Neuronal stem cell (in vitro differentiated cells): ENCODE measurements at regions not wholly inside any gene's neighbourhood (a gene's known extent, or its start where the extent isn't known, plus 50 kb on each side); places are given as distances from the start of the nearest gene placed in this dataset.

Source experiments
- DNase-seq: peaks from one replicate; pipeline ENCODE4 v3.0.0-alpha.2; 2013; ENCODE audit warnings: low spot score
- H2AFZ ChIP-seq: one replicate; pipeline ENCODE4 v1.6.1; 2013; ENCODE audit warnings: mild to moderate bottlenecking, low read length, inconsistent platforms
- H2AK5ac ChIP-seq: 2 replicates; pipeline ENCODE4 v1.6.1; 2013; ENCODE audit warnings: low read depth, mild to moderate bottlenecking, inconsistent platforms, low read length, moderate library complexity, mixed read lengths
- H2BK120ac ChIP-seq: 2 replicates; pipeline ENCODE4 v1.6.1; 2013; ENCODE audit warnings: low read depth, mild to moderate bottlenecking, inconsistent platforms, low read length, moderate library complexity, mixed read lengths
- H2BK12ac ChIP-seq: one replicate; pipeline ENCODE4 v1.6.1; 2013; ENCODE audit warnings: low read length, inconsistent platforms
- H2BK15ac ChIP-seq: 2 replicates; pipeline ENCODE4 v1.6.1; 2013; ENCODE audit warnings: mild to moderate bottlenecking, low read length, inconsistent platforms, mixed read lengths
- H2BK5ac ChIP-seq: one replicate; pipeline ENCODE4 v1.6.1; 2013; ENCODE audit warnings: inconsistent platforms, mild to moderate bottlenecking, low read length, moderate library complexity
- H3K14ac ChIP-seq: one replicate; pipeline ENCODE4 v1.6.1; 2013; ENCODE audit warnings: low read length, inconsistent platforms
- H3K18ac ChIP-seq: 2 replicates; pipeline ENCODE4 v1.6.1; 2013; ENCODE audit warnings: low read length, inconsistent platforms
- H3K23ac ChIP-seq: 2 replicates; pipeline ENCODE4 v1.6.1; 2013; ENCODE audit warnings: low read depth, mild to moderate bottlenecking, mixed read lengths, low read length, inconsistent platforms; ENCODE audit not compliant: poor library complexity
- H3K27ac ChIP-seq: replicated peaks from 3 replicates; pipeline ENCODE4 v1.5.1; 2013; ENCODE audit warnings: low read length, inconsistent platforms
- H3K27me3 ChIP-seq, 3 experiments: 2 replicates each; pipeline ENCODE4 v1.6.1; 2013; ENCODE audit warnings: low read length in 3 of 3, mild to moderate bottlenecking in 2 of 3, inconsistent platforms in 1 of 3, low read depth in 1 of 3, mixed read lengths in 1 of 3, moderate library complexity in 1 of 3; ENCODE audit not compliant: control insufficient read depth in 3 of 3, insufficient read depth in 3 of 3
- H3K36me3 ChIP-seq, 2 donors: replicated peaks in 1 of 2; 2 replicates each; pipeline ENCODE4 v1.6.1; 2013; ENCODE audit warnings: low read length in 2 of 2; ENCODE audit not compliant: control insufficient read depth in 2 of 2, insufficient read depth in 2 of 2
- H3K4ac ChIP-seq: 2 replicates; pipeline ENCODE4 v1.6.1; 2013; ENCODE audit warnings: inconsistent platforms, mild to moderate bottlenecking, low read length, moderate library complexity
- H3K4me1 ChIP-seq, 2 donors: 1 replicate in 1 of 2; 2 replicates in 1 of 2; pipeline ENCODE4 v1.6.1; 2013; ENCODE audit warnings: low read length in 2 of 2, low read depth in 1 of 2; ENCODE audit not compliant: control insufficient read depth in 2 of 2, insufficient read depth in 1 of 2
- H3K4me2 ChIP-seq: one replicate; pipeline ENCODE4 v1.6.1; 2013; ENCODE audit warnings: mild to moderate bottlenecking, low read length, inconsistent platforms; ENCODE audit not compliant: insufficient read depth, poor library complexity, severe bottlenecking
- H3K4me3 ChIP-seq, 2 donors: 2 replicates each; pipeline ENCODE4 v1.5.1; 2013; ENCODE audit warnings: low read length in 2 of 2, mild to moderate bottlenecking in 2 of 2, inconsistent platforms in 1 of 2, moderate library complexity in 1 of 2
- H3K79me1 ChIP-seq: one replicate; pipeline ENCODE4 v1.6.1; 2013; ENCODE audit warnings: low read depth, mild to moderate bottlenecking, inconsistent platforms, low read length, moderate library complexity
- H3K9ac ChIP-seq: one replicate; pipeline ENCODE4 v1.6.1; 2013; ENCODE audit warnings: mild to moderate bottlenecking, low read depth, low read length, inconsistent platforms; ENCODE audit not compliant: poor library complexity
- H3K9me3 ChIP-seq, 2 donors: replicated peaks in 1 of 2; 2 replicates each; pipeline versions ENCODE3 to v1.6.1; 2013; ENCODE audit warnings: low read length in 2 of 2, mild to moderate bottlenecking in 2 of 2, inconsistent platforms in 1 of 2, low read depth in 1 of 2, mixed read lengths in 1 of 2, moderate library complexity in 1 of 2; ENCODE audit not compliant: control insufficient read depth in 2 of 2, insufficient read depth in 1 of 2
- H4K8ac ChIP-seq: one replicate; pipeline ENCODE4 v1.6.1; 2013; ENCODE audit warnings: low read depth, mild to moderate bottlenecking, inconsistent platforms, low read length, moderate library complexity
- H4K91ac ChIP-seq: one replicate; pipeline ENCODE4 v1.6.1; 2013; ENCODE audit warnings: low read length, low read depth, mild to moderate bottlenecking, inconsistent platforms; ENCODE audit not compliant: poor library complexity
- WGBS, 2 donors: extraction: QIAGEN DNeasy Blood & Tissue Kit; methylation state at CpG; one replicate each; pipeline ENCODE4 v1.1.7; 2013; ENCODE audit warnings: missing lambda C conversion rate in 2 of 2, mixed read lengths in 1 of 2; ENCODE audit not compliant: insufficient read length in 2 of 2, insufficient replicate concordance in 1 of 2; ENCODE audit errors: extremely low coverage in 2 of 2; 5-methylcytosine and 5-hydroxymethylcytosine counted together

DNA sequence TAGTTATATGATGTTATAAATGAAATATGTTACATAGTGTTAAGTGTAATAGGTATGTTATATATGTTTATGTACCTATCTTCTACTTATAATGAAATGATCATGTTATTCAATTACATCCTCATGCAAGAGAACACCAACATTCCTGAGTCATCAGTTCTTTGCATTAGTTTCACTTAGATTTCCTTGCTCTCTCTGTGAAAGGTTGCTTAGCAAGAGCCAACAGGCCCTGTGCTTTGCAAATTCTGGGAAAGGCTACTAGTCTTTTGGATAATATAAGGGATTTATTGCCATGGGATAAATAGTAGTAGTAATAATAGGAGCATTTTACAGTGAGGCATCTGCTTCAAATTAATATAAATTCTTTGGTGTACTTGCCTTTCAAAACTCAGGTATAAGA is 274.8 kb downstream of the SP3 start:
- no peak overlapping the region for H3K27ac ChIP-seq

GRCh38 chr2:173692068-173692467 is 273.1 kb downstream of the SP3 start:
- Histone ChIP-seq H2BK5ac (no peak overlapping the region), H4K8ac (no peak overlapping the region)

More for the DNA sequence above, 274.8 kb downstream of the SP3 start:
- no peak for DNase-seq
- Histone ChIP-seq H3K14ac (no peak overlapping the region), H4K91ac (no peak overlapping the region), H3K79me1 (no peaks in the 10 kb centered on the region), H4K8ac (no peak overlapping the region), H2BK5ac (no peak overlapping the region), H2BK120ac (no peak overlapping the region), H3K9ac (no peak overlapping the region), H2AFZ (no peak overlapping the region), H3K36me3 (no peaks in the 10 kb centered on the region), H3K23ac (no peak overlapping the region), H3K4me2 (no peak overlapping the region), H3K27me3 (peaks cover 0 to 2% (median 0%) of the 10 kb centered on the region in 3 experiments), H3K4me1 (peaks cover 0 to 3% of the 10 kb centered on the region in 2 donors), H2BK15ac (no peak overlapping the region), H2AK5ac (no peak overlapping the region), H2BK12ac (no peak overlapping the region), H3K4ac (no peak overlapping the region), H3K4me3 (no peak overlapping the region), H3K18ac (no peak overlapping the region), H3K9me3 (peaks cover 0 to 2% of the 10 kb centered on the region in 2 donors)

DNA sequence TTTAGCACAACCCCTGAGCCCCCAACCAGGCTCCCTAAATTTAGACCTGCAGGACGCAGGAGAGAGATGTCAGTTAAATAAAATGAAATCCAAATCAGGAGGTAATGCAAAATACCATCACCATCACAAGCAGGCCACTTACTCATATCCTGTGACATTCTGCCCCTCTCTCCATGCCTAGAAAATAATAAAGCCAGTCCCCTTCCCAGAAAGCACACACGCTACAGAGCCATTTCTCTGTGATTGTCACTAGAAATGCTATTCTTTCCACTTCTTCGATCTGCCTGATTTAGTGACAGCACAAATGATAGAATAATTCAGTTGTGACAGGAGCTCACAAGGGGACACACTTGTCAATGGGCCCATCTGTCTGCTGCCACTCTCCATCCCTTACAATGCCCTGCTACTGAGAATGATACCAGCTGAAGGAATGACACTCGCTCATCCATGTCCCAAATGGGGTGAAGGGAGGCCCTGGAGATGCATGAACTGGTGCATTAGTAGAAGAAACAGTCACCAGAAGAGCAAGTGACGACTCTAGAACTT is 272.1 kb downstream of the SP3 start:
- Histone ChIP-seq H4K8ac (no peak overlapping the region), H3K18ac (no peak overlapping the region), H3K27me3 (peaks cover 0 to 2% (median 0%) of the 10 kb centered on the region in 3 experiments), H2AFZ (no peak overlapping the region), H2BK12ac (no peak overlapping the region), H4K91ac (no peak overlapping the region), H3K14ac (no peak overlapping the region), H3K36me3 (no peaks in the 10 kb centered on the region), H3K9ac (no peak overlapping the region), H3K23ac (no peak overlapping the region), H2AK5ac (no peak overlapping the region), H3K27ac (no peak overlapping the region), H3K4me2 (no peak overlapping the region), H3K4me1 (peaks cover 0 to 3% of the 10 kb centered on the region in 2 donors), H2BK120ac (no peak overlapping the region), H2BK5ac (no peak overlapping the region), H2BK15ac (no peak overlapping the region), H3K79me1 (no peaks in the 10 kb centered on the region), H3K4ac (no peak overlapping the region), H3K9me3 (peaks cover 0 to 2% of the 10 kb centered on the region in 2 donors), H3K4me3 (no peak overlapping the region)
- no peak for DNase-seq
- no CpG with 5 or more reads among the region's 5 CpGs for WGBS, 2 donors

More at GRCh38 chr2:173692068-173692467, 273.1 kb downstream of the SP3 start:
- Histone ChIP-seq H3K4me1 (peaks cover 0 to 3% of the 10 kb centered on the region in 2 donors), H2BK120ac (no peak overlapping the region), H4K91ac (no peak overlapping the region), H2AFZ (no peak overlapping the region), H3K23ac (no peak overlapping the region), H3K4me3 (no peak overlapping the region), H3K27ac (no peak overlapping the region), H3K18ac (no peak overlapping the region), H3K79me1 (no peaks in the 10 kb centered on the region), H3K9me3 (peaks cover 0 to 2% of the 10 kb centered on the region in 2 donors), H3K36me3 (no peaks in the 10 kb centered on the region), H3K9ac (no peak overlapping the region), H2AK5ac (no peak overlapping the region), H3K4ac (no peak overlapping the region), H3K27me3 (peaks cover 0 to 2% (median 0%) of the 10 kb centered on the region in 3 experiments), H2BK15ac (no peak overlapping the region), H2BK12ac (no peak overlapping the region), H3K4me2 (no peak overlapping the region), H3K14ac (no peak overlapping the region)
- no CpG with 5 or more reads among the region's 5 CpGs for WGBS, 2 donors
- DNase-seq = no peak

DNA sequence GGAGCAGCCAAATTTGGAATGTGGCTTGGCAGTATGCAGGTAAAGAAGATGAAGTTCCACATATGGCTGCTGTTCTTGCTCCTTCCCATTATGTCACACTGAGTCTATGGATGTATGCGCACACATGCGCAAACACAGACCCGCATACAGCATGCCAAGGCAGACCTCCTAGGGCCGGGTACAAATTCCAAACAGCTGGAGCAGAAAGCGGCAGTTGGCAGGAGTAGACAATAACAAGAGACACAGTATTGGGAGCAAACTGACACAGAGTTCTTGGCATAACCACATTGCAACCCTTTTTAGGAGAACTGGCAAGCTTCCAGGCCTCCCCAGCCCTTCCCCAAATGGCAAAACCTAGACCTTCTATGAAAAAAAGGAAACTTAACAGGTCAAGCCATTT is 268.9 kb downstream of the SP3 start:
- H3K9ac ChIP-seq = no peak overlapping the region
- H2BK12ac ChIP-seq = no peak overlapping the region
- WGBS, 2 donors = no CpG with 5 or more reads among the region's 5 CpGs
- no peak overlapping the region for H2AFZ ChIP-seq
- H3K36me3 ChIP-seq = no peaks in the 10 kb centered on the region
- H3K27me3 ChIP-seq = peaks cover 0 to 2% (median 0%) of the 10 kb centered on the region in 3 experiments
- H2BK15ac ChIP-seq = no peak overlapping the region
- no peak overlapping the region for H3K14ac ChIP-seq
- H4K91ac ChIP-seq = no peak overlapping the region
- no peak overlapping the region for H3K23ac ChIP-seq
- no peak overlapping the region for H3K4me2 ChIP-seq
- DNase-seq = no peak
- no peak overlapping the region for H2BK120ac ChIP-seq
- no peaks in the 10 kb centered on the region for H3K4me1 ChIP-seq
- no peak overlapping the region for H2BK5ac ChIP-seq
- no peak overlapping the region for H4K8ac ChIP-seq
- H3K79me1 ChIP-seq = no peaks in the 10 kb centered on the region
- H3K18ac ChIP-seq = no peak overlapping the region
- no peak overlapping the region for H2AK5ac ChIP-seq
- no peak overlapping the region for H3K4me3 ChIP-seq
- peaks cover 0 to 2% of the 10 kb centered on the region in 2 donors for H3K9me3 ChIP-seq
- H3K27ac ChIP-seq = no peak overlapping the region
- no peak overlapping the region for H3K4ac ChIP-seq
